Stimulated activated CD8-positive, alpha-beta memory T cell treated with anti-CD3 and anti-CD28 coated beads, Interleukin-7, amount 100 ng/mL, for 1 hour (primary cell): ENCODE measurements at regions not wholly inside any gene's neighbourhood (a gene's known extent, or its start where the extent isn't known, plus 50 kb on each side); places are given as distances from the start of the nearest gene placed in this dataset.
"Not testable (repeated sequence)": the region's sequence is repeated elsewhere in the genome, so short reads cannot be mapped to it uniquely, and the experiment has no call there.

Source experiments
- DNase-seq, 2 donors: peaks; one replicate each; pipeline ENCODE4 v3.0.0-alpha.2; 2020; ENCODE audit warnings: low read depth in 2 of 2

DNA sequence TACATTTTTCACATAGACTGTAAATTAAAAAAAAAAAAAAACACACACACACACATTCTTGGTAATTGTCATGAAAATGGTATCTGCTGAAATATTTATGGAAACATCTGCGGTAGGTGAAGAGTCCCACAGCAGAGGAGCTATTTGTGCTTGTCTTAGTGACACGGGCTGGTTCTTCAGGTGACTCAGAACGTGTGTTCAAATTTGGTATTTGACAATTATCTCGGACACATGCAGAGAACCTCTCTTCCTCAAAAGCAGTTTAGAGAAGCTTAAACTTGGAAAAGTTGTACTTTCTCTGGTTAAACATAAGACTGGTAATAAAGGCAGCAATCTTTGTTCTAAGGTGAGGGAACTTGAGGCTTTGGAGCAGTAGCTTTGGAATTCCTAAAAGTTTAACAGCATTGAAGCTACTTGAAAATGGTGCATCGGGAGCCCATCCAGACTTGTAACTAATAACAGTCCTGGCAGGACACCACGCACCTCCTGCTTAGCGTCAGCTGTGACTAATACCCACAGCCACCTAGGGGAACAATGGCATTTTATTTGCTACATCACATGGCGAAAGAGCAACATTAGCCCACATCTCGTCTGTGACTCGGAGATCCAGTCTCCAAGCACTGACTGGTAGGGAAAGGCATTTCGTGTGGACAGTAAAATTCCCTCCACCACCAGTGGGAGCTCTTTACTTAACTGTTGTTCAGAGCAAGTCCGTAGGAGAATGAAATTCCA is 1505.1 kb upstream of the SLC10A2 start:
- DNase-seq = no peak

DNA sequence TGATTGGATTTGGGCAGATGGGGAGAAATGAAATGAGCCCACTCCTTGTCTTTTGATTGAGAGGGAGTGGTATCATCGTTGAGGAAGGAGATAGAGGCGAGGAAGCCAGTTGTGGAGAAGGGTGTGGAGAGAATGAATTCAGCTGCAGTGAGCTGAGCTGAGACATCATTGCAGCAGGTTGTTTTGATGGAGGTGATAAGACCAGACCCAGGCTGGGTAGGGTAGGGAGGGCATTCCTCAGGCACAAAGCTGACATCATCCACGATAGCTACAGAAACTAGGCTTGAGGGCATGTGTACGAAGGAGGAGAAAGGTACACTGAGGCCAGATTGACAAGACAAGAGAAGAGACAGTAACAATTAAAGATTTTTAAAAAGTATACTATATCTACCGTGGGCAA is 1500.9 kb upstream of the SLC10A2 start:
- no peak for DNase-seq

DNA sequence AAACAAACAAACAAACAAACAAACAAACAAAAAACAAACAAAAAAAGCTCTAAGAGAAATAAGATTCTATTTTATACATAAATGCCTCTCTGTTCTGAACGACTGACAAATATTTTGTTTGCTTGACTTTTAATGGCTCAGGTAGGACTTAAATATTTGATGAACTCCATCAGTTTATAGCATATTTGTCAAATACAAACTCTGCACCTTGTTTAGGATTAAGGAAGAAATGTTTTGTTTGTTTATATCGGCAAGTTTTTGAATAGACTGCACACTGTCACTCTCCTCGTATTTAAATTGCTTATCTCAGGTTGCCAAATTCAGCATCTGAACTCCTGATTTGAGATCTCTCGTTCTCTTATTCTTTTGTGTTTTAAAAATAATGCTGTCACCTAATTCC is 1499.7 kb upstream of the SLC10A2 start:
- DNase-seq = no peak

DNA sequence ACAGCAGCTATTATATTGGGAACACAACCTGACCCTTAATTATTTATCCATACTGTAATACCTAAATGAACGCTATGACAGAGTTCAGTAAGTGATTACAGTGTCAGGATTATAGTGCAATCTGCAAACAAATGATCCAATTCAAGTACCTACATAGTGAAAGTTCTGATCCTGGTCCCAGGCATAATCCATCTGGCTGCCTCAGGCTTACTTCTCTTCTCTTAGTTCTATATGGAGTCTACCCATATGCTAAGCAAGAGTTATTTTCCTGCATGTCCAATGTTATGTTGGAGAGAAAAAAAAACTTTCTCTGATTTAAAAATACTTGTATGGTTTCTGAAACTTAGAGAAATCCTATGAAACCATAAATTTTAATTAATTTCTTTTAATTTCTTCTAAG is 1487.7 kb upstream of the SLC10A2 start:
- no peak for DNase-seq

DNA sequence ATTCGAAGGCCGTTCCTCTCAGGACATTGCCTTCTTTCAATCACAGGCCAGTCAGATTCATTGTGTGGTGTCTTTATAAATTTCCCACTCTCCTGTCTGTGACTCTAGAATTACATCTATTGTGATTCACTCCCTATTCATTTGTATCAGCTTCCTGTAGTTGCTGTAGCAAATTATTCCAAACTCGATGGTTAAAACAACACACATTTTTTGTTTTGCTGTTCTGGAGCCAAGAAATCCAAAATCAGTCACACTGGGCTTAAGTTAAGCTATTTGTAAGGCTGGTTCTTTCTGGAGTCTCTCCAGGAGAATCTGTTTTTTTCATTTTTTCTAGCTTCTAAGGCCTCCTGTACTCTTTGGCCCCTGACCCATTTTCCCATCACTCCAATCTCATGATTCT is 1487.0 kb upstream of the SLC10A2 start:
- no peak for DNase-seq

DNA sequence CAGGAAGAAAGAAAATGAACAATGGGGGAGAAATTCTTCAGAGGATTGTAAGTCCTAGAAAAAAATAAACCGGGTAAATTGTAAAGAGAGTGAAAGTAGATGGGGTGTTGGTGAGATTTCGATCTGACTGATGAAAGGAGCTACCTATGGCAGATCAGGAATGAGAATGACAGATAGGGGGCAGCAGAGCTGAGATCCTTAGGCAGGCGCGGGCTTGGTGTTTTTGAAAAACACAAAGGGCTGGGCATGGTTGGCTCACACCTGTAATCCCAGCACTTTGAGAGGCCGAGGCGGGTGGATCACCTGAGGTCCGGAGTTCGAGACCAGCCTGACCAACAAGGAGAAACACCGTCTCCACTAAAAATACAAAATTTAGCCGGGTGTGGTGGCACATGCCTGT is 1468.6 kb upstream of the SLC10A2 start:
- DNase-seq = no peak

DNA sequence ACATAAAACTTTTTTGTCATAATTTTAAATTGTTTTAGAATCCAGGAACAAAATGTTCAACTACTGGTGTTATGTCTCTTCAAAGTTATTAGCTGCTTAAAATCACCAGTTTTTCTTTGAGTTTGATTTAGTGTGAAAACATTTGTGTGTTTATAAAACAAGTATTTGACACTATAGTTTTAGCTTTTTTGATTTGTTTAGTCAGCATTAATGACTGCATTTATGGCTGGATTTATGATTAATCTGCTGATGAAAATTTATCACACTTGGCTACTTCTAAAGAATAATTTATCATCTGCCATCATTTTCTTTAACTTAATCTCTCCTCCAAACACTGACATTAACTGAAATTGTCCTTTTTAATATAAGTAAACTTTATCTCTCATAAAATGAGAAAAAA is 1465.9 kb upstream of the SLC10A2 start:
- no peak for DNase-seq

DNA sequence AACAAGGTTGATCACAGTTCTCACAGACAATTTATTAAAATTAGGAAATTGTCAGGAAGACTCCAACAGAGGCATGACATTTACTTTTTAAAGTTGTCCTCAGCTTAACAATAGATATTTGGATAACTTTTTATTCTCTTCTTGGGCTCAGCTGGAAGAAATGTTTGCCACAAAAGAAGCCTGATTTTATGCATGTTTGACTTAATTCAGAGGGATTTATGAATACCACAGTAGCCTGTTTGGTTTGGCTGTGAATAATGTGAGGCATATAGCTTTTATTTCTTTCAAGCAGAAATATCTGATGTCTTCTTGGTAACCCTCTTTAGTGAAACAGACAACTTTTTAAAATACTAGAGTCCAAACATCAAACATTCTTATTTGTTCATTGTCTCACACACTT is 1464.5 kb upstream of the SLC10A2 start:
- no peak for DNase-seq

DNA sequence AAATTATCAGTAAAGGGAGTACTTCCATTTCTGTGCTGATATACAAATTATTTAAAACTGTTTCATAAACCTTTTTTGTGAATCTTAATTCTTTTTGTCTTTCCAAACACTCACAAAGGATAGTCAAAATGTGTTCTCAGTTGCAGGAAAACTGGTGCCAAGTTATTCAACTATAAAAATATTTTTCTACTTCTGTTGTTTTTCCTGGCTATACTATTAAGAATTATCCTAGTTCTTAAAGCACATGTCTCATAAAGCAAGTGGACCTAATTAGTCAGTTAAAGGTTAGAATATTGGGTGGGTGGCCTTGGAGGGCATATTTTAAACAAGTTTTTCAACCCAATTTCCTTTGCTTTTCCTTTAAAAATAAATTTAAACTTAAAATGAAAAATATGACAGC is 1460.3 kb upstream of the SLC10A2 start:
- DNase-seq = no peak

DNA sequence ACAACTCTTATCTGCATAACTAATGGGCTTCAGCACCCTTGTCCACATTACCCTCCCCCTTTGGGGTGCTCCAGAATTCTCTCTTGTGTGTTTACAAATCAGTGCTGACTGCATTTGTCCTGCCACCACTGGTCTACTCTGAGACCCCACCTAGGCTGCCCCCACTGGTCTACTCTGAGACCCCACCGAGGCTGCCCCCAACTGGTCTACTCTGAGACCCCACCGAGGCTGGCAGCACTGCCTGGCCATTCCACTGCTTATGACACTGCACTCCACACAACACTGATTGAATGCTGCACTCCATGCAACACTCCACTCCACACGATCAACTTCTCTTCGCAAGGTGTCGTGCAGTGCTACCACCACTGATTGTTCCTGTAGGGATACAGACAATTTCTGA is 1459.2 kb upstream of the SLC10A2 start:
- no peak for DNase-seq

DNA sequence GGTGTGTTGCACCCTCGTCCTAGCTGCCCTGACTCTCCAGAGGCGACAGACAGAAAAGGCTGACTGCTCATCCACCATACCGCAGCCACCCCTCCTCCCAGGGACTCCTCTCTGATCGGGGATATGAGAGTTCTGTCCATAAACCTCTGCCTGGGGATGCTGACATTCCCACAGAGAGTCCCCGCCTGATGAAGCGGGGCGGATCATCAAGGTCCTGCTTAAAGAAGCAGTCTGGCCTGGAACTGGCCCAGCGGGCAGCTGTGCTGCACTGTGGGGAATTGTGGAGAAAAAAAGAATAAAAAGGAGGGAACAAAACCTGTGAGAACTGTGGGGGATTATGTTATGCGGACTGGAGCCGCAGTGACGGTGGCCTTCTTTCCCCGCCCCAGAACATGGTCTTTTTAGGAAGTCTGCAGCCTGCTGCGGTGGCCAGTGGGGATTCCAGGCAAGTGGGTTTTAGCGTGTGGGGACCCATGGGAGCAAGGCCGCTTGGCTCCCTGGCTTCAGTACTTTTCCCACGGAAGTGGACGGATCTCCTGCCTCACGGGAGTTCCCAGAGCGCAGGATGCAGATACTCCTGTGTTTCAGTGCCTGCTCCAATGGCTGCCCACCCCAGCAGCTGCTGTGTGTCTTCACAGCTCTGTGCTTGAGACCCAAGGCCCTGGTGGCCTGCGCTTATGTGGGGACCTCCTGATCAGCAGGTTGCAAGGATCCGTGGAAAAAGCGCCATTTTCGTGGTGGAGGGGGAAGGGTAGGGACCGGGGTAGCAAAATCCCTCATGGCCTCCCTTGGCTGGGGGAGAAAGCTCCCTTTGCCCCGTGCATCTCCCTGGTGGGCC is 1456.2 kb upstream of the SLC10A2 start:
- DNase-seq = no peak

DNA sequence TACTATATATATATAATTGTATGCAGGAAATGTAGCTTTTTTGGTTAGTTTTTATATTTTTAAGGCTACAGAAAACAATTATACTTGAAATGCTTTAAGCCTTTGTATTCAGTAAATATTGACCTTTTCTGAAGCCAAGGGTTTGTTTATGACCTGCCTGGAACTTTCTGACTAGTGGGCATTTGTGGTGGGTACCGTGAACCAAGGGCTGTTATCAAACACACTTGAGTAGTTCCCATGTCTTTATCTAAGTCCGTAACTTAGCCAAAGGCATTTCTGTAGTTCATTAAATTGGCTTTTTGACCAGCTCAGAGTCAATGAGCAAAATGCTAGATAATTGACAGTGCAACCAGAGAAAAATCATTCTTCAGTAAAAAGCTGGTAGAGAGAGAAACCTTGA is 1444.2 kb upstream of the SLC10A2 start:
- no peak for DNase-seq

DNA sequence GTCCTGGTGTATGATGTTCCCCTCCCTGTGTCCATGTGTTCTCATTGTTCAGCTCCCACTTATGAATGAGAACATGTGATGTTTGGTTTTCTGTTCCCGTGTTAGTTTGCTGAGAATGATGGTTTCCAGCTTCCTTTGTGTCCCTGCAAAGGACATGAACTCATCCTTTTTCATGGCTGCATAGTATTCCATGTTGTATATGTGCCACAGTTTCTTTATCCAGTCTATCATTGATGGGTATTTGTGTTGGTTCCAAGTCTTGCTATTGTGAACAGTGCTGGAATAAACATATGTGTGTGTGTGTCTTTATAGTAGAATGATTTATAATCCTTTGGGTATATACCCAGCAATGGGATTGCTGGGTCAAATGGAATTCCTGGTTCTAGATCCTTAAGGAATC is 1427.3 kb upstream of the SLC10A2 start:
- not testable (repeated sequence) for DNase-seq

DNA sequence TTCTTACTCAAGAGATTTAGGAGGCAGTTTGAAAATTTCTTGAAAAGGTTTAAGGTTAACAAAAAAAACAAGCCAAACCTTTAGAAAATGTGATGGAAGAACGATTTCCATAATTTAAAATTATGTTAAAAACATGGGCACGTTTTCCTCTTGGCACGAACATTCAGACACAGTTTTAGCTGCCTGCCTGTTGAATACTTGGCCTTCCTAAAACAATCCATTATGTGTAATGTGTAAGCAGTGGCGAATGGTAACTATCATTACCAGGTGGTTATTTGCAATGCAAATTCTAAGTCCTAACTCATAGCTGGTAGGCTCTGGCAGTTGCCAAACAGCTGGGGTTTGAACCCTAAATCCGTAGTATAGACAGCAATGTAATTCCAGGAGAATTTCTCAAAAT is 1425.7 kb upstream of the SLC10A2 start:
- no peak for DNase-seq

DNA sequence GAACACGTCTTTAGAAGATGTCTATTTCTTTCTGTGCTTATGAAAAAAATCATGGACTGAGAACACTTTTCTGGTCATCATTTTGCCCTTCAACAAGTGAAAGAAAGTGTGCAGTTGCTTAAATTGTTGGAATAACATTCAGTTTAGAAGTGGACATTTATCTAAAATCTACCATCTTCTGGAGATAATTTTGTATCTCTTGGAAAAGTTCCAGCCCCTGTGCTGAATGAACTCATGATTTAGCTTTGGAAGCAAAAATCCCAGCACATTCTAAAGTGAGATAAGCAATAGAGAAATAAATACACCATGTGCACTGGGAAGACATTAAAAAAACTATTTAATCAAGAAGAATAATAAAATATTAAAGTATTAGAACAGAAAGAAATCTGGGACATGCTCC is 1420.8 kb upstream of the SLC10A2 start:
- no peak for DNase-seq

DNA sequence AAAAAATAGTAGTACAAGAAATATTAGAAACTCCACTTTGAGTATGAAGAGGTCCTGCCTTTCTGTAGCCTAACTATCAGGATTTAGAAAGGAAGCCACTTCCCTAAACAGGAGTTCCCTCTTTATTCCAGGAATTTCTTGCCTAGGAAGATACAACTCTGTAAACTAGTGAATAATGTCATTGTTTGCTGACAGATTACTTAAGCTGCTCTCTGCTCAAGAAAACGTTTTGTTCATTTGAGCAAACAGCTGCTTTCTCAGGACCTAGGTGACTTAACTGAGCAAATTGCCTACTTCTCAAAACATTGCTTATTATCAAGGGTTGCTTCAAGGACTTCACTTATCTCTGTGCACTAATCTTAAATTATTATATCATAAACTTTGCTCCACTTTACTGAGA is 1419.4 kb upstream of the SLC10A2 start:
- DNase-seq = no peak

DNA sequence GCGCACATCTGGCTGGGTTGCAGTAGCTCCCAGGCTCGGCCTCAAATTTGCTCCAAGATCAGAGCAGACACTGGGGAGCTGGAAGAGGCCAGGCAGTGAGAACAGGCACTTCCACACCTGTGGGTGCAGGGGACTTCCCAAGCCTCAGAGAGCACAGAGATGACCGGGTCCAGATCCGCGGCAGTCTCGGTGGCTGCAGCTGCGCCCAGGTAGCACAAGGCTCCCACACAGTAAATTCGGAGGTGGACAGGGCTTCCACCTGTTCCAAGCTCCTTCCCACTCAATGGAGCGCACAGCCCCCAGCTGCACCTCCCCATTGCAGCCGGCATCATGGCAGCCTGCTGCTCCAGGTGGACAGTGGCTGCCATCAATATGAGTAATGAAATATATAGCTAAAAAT is 1417.4 kb upstream of the SLC10A2 start:
- DNase-seq = no peak

DNA sequence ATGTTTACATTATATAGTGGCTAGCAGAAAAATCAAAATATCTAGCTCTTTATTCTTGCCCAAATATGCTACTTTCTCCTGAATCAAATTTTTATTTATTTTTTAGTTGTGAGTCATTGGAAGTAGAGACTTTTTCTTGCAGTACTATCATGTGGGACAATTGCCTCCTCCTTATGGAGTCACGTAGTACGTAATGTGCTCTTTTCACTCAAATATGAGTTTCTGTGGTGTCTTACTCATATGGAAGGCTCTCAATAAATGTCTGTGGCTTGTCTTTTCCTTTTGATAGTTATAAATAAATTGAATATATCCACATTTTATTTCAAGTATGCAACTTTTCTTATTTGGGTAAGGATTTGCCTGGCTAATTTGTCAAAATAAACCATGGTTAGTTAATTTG is 1411.0 kb upstream of the SLC10A2 start:
- DNase-seq = no peak

DNA sequence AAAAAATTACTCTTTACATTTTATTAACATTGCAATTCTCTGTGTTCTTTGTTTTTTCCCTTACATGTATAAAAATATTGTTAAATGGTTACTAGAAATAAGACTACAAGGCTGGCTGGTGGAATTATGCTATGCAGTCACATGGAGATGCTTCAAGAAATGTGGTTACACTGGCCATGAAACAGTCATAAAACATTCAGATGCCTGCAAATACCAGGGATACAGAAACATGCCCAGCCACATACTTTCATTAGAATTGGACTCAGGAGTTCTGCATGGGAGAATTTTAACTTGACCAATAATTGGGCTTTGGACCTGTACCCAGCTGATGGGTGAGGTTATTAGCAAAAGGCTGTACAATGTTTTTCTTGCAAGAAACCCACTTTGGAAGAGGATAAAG is 1407.7 kb upstream of the SLC10A2 start:
- no peak for DNase-seq

DNA sequence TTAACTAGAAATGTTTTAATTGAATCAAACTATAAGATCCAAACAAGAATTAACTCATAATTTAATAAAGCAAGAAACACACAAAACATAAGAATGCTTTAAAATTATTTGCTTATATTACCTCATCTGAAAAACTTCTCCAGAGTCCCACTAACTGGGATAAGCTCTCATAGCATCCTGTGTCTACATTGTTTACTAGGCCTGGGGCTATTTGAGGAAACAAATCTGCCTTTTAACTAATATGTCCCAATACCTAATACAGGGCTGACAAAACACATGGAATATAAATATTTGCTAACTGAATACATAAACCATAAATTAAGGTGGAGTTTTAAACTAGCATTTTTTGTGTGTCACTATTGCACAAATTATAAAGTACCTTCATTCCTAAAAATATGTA is 1399.8 kb upstream of the SLC10A2 start:
- DNase-seq = no peak

DNA sequence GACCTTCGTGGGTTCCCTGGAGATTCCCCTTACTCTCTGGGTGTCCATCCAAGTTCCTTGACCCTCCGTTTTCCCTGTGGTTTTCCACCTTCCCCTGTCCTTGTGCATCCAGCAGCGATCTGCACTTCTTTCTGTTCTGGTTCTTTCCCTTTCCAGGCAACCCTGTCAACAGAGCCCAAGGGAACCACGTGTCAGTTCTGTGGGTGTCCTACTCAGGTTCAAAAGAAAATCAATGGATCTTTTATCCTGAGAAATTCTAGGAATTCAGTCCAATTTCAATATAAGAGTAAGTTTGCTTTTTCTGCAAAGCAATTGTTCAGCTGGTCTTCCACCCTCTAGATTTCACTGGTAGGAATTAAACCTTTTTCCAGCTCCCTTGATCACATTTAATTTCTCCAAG is 1394.8 kb upstream of the SLC10A2 start:
- DNase-seq = no peak

DNA sequence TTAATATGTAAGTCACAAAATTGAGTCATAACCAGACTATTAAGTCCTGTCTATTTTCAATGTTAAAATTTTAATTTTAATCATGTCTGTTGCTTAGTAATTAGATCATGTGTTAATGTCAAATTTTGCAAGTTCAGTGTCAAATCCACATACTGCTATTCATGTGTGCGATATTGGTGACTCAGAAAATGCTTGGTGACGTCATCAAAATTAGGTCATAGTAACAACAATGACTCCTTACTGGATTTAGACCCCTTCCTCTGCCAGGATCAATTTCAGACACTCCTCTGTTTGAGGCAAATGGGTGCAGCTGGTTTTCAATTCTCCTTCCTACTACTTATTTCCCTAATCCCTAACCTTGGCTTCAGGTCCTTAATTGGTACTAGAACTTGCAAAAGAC is 1394.3 kb upstream of the SLC10A2 start:
- no peak for DNase-seq

DNA sequence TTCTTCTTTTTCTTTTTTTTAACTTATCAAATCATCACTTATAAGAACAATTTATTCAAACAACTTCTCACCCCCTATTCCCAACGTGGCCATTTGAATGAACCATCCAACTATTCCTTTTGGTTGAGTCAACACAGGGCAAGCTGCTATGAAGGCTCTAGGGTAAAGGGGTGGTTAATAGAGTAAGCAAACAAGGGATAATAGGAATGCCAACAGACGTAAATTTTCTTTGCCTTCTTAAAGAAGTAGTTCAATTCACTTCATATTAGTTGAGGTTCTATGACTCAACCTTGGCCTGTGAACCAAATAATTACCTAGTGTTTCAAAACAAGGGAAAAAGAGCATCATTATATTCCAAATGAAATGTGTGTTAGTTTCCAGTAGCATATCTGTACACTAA is 1383.8 kb upstream of the SLC10A2 start:
- no peak for DNase-seq

DNA sequence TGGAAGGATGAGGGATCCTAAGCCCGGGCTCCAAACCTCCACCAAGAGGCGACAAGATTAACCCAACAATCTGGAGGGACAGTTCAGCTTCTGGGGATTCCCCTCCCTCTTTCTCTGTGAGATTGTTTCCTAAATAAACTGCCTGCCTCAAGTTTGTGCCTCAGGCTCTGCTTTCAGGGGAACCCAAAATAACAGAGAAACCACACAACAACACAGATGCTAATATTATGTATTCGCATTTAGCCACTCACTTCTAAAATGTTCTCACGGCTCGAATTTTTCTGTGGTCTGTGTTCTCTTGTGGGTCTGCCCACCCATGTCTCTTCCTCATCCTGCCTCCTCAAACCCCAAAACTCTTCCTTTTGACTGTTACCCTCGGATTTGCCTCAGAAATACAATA is 1381.1 kb upstream of the SLC10A2 start:
- no peak for DNase-seq
